PFSK-1 (cell line): ENCODE measurements at regions not wholly inside any gene's neighbourhood (a gene's known extent, or its start where the extent isn't known, plus 50 kb on each side); places are given as distances from the start of the nearest gene placed in this dataset.

ENCODE experiments used
- FOXP2 ChIP-seq: optimal IDR thresholded peaks from 2 replicates; pipeline ENCODE3; 2011; ENCODE audit warnings: borderline replicate concordance, control low read depth, inconsistent platforms; ENCODE audit not compliant: insufficient read depth; ENCODE audit errors: extremely low read length, extremely low read depth
- POLR2AphosphoS5 ChIP-seq: IDR thresholded peaks from 2 replicates; pipeline ENCODE4 v1.6.1; 2012; ENCODE audit warnings: low read depth, mild to moderate bottlenecking, control low read depth, low read length, moderate library complexity
- REST ChIP-seq, 2 experiments: IDR thresholded peaks; 2 replicates each; pipeline versions ENCODE4 v1.6.1 to v1.8.0; 2011 to 2012; ENCODE audit warnings: low read depth in 2 of 2, low read length in 2 of 2, control low read depth in 1 of 2, inconsistent platforms in 1 of 2, mild to moderate bottlenecking in 1 of 2, moderate library complexity in 1 of 2; ENCODE audit not compliant: insufficient read depth in 1 of 2
- SIN3A ChIP-seq: IDR thresholded peaks from 2 replicates; pipeline ENCODE4 v1.6.1; 2012; ENCODE audit warnings: mild to moderate bottlenecking, low read length, moderate library complexity, borderline replicate concordance; ENCODE audit not compliant: insufficient read depth
- TAF1 ChIP-seq: IDR thresholded peaks from 2 replicates; pipeline ENCODE4 v1.6.1; 2012; ENCODE audit warnings: low read length, control low read depth, borderline replicate concordance; ENCODE audit not compliant: insufficient read depth

- TF ChIP-seq TAF1 (no peak), FOXP2 (no peak), REST (IDR thresholded peaks at IDR 0.05; ENCODE audit: insufficient read depth in 1 of 2, low read depth in 2 of 2, low read length in 2 of 2) (no peak), POLR2AphosphoS5 (no peak), SIN3A (no peak)
Measured at GRCh38 chr1:55277377-55278130, 62.4 kb upstream of the USP24 start.

- no peak for TF ChIP-seq TAF1
- TF ChIP-seq FOXP2, result no peak
- no peak for TF ChIP-seq SIN3A
- TF ChIP-seq REST (IDR thresholded peaks at IDR 0.05; ENCODE audit: insufficient read depth in 1 of 2, low read depth in 2 of 2, low read length in 2 of 2), result no peak
- no peak for TF ChIP-seq POLR2AphosphoS5
Measured at GRCh38 chr1:55276671-55277376, 61.7 kb upstream of the USP24 start.

- TF ChIP-seq TAF1 (no peak), REST (IDR thresholded peaks at IDR 0.05; ENCODE audit: insufficient read depth in 1 of 2, low read depth in 2 of 2, low read length in 2 of 2) (no peak), POLR2AphosphoS5 (no peak), SIN3A (no peak), FOXP2 (no peak)
Measured at GRCh38 chr1:55275941-55276341, 60.8 kb upstream of the USP24 start.

GRCh38 chr1:55275151-55275748 is 60.1 kb upstream of the USP24 start:
- TF ChIP-seq SIN3A (no peak), POLR2AphosphoS5 (no peak), TAF1 (no peak)

- TF ChIP-seq SIN3A (no peak), POLR2AphosphoS5 (no peak), FOXP2 (no peak), TAF1 (no peak)
Measured at GRCh38 chr1:55272994-55273393, 57.8 kb upstream of the USP24 start.
